AG04450 (cell line): ENCODE measurements at regions not wholly inside any gene's neighbourhood (a gene's known extent, or its start where the extent isn't known, plus 50 kb on each side); places are given as distances from the start of the nearest gene placed in this dataset.

Source experiments
- CTCF ChIA-PET: fragments of 300-600, 350-600 bp; formaldehyde crosslinking; extraction: SDS; loops from one replicate; lab custom pipeline; 2022; ENCODE audit warnings: antibody characterized with exemption, inconsistent platforms; lab: Charles Lee
- POLR2A ChIA-PET: fragments of 350-600 bp; formaldehyde crosslinking; extraction: SDS; loops from one replicate; lab custom pipeline; 2021; ENCODE audit warnings: antibody characterized with exemption, inconsistent platforms; lab: Yijun Ruan, JAX
- DNase-seq: peaks from one replicate; pipeline ENCODE4 v3.0.0-alpha.2; 2011; ENCODE audit warnings: low read depth, low spot score
- H3K27ac ChIP-seq: one replicate; pipeline ENCODE4 v1.5.1; 2012; ENCODE audit warnings: low read depth, low read length, control low read depth
- H3K27me3 ChIP-seq: one replicate; pipeline ENCODE4 v1.6.0; 2012; ENCODE audit warnings: low read length; ENCODE audit not compliant: control insufficient read depth, insufficient read depth
- H3K4me3 ChIP-seq: 2 replicates; pipeline ENCODE4 v1.5.1; 2011; ENCODE audit warnings: mild to moderate bottlenecking, low read depth, low read length, control low read depth
- H3K9me3 ChIP-seq: 2 replicates; pipeline ENCODE4 v1.5.1; 2012; ENCODE audit warnings: low read length; ENCODE audit not compliant: control insufficient read depth, insufficient read depth
- TF ChIP-seq, protein P1 (sequence below): IDR thresholded peaks from 2 replicates; pipeline ENCODE4 v1.5.1; 2011; ENCODE audit warnings: low read depth, low read length, control low read depth, inconsistent platforms

DNA sequence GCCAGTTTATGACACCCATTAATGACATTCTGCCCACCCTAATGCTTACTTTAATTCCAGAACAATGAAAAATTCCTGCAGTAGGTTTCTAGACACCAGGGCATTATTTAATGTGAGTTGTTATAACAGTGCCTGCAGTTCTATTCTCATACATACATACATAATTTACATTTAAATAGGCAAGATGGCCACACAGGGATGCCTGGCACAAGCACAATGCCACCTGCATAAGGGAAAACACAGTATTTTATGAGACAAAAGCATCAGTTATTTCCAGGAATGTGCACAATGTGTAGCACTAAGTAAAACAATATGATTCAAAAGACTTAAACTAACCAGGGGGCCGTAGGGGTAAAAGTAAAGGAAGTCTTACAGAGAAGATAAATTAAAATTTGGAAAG is 243.9 kb upstream of the SPRY2 start:
- POLR2A ChIA-PET, result no interaction called here
- H3K27me3 ChIP-seq, result no peaks in the 10 kb centered on the region
- H3K9me3 ChIP-seq, result no peaks in the 10 kb centered on the region
- no peak for DNase-seq
- CTCF ChIA-PET, result no interaction called here
- TF ChIP-seq, protein P1, sequence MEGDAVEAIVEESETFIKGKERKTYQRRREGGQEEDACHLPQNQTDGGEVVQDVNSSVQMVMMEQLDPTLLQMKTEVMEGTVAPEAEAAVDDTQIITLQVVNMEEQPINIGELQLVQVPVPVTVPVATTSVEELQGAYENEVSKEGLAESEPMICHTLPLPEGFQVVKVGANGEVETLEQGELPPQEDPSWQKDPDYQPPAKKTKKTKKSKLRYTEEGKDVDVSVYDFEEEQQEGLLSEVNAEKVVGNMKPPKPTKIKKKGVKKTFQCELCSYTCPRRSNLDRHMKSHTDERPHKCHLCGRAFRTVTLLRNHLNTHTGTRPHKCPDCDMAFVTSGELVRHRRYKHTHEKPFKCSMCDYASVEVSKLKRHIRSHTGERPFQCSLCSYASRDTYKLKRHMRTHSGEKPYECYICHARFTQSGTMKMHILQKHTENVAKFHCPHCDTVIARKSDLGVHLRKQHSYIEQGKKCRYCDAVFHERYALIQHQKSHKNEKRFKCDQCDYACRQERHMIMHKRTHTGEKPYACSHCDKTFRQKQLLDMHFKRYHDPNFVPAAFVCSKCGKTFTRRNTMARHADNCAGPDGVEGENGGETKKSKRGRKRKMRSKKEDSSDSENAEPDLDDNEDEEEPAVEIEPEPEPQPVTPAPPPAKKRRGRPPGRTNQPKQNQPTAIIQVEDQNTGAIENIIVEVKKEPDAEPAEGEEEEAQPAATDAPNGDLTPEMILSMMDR, result no peak
- H3K27ac ChIP-seq, result no peak overlapping the region
- H3K4me3 ChIP-seq, result no peak overlapping the region

DNA sequence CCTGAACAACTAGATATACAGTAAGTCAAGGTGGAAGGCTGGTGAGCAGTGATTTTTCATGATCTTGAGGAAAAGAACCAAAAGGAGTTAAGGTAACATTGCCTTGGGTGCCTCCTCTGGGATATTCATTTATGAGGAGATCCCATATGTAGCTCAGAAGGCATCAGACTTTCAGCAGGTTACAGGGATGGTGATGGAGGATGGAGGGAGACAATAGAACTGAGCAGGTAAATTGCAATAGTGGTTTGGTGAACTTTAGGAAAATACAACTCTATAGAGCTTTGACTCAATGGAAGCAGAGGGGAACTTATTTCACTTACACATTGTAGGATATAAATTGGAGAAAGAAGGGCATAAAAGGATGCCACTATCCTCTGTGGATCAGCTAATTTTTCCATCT is 243.4 kb upstream of the SPRY2 start:
- Histone ChIP-seq H3K27me3 (no peaks in the 10 kb centered on the region), H3K9me3 (no peaks in the 10 kb centered on the region), H3K27ac (no peak overlapping the region), H3K4me3 (no peak overlapping the region)
- CTCF ChIA-PET, result no interaction called here
- DNase-seq, result no peak
- POLR2A ChIA-PET, result no interaction called here
- TF ChIP-seq, protein P1, result no peak

DNA sequence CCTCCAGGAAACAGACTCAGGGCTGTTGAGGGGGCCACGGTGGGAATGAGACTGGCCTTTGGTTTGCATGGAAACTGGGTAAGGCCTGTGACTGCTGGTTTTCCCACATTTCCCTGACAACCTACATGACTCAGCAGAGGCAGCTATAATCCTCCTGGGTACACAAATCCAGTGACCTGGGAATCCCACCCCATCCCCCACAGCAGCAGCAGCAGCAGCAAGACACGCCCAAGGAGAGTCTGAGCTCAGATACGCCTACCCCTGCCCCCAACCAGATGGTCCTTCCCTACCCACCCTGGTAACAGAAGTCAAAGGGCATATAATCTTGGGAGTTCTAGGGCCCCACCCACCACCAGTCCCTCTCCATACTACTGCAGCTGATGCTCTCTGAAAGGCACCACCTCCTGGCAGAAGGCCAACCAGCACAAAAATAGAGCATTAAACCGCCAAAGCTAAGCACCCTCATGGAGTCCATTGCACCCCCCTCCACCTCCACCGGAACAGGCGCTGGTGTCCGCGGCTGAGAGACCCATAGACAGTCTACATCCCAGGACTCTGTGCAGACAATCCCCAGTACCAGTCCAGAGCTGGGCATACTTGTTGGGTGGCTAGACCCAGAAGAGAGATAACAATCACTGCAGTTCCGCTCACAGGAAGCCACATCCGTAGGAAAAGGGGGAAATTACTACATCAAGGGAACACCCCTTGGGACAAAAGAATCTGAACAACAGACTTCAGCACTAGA is 237.2 kb upstream of the SPRY2 start:
- Histone ChIP-seq H3K4me3 (no peak overlapping the region), H3K27ac (no peak overlapping the region), H3K9me3 (no peaks in the 10 kb centered on the region; the same call in 1 of the 2 replicates), H3K27me3 (no peaks in the 10 kb centered on the region)
- ChIA-PET CTCF (no interaction called here), POLR2A (no interaction called here)
- TF ChIP-seq, protein P1, result no peak
- no peak for DNase-seq

DNA sequence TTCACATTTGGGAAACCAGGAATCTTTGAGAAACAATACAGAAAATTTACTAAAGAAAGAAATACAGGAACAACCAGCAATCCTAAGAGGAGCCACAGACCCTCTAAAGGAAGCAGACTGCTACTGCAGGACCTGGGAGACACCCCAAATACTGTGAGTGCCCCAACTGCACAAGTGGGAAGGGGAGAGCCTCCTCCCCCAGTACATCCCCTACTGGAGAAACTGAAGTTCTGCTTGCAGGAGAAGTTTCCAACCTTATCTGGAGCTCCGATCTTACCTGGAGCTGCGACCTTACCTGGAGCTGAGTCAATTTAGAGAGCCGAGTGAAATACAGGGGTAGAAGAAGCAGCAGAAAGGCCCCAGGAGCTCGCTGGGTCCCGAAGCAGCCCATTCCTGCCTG is 236.4 kb upstream of the SPRY2 start:
- ChIA-PET CTCF (no interaction called here), POLR2A (no interaction called here)
- Histone ChIP-seq H3K9me3 (no peaks in the 10 kb centered on the region; the same call in 1 of the 2 replicates), H3K27me3 (no peaks in the 10 kb centered on the region), H3K4me3 (no peak overlapping the region), H3K27ac (no peak overlapping the region)
- TF ChIP-seq, protein P1, result no peak
- no peak for DNase-seq

DNA sequence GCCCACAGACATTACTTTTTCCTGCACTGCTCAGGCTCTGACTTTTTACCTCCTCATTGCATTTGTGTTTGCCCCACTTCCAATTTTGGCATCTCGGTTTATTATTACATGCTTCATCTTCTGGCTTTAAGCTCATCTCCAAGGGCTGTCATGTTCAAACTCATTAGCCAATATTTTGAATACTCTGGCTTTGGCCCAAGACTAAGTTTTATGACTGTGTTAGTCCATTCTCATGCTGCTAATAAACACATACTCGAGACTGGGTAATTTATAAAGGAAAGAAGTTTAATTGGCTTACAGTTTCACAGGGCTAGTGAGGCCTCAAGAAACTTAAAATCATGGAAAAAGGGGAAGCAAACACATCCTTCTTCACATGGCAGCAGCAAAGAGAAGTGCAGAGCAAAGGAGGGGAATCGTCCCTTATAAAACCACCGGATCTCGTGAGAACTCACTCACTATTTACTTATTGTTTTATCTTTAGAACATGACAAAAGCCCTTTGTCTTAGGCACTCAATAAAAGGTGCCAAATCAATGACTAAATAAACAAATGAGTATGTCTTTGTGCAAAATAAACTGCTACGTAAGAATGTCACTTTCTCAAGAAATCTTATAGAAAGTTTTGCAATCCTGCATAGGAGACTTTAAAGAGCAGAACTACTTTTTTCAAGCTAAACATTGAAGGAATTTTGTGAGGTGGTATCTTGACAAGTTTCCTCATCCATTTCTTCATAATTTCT is 233.4 kb upstream of the SPRY2 start:
- H3K27me3 ChIP-seq, result no peaks in the 10 kb centered on the region
- ChIA-PET CTCF (no interaction called here), POLR2A (no interaction called here)
- TF ChIP-seq, protein P1, result no peak
- H3K27ac ChIP-seq, result no peak overlapping the region
- no peak overlapping the region for H3K4me3 ChIP-seq
- no peak for DNase-seq
- no peaks in the 10 kb centered on the region; the same call in 1 of the 2 replicates for H3K9me3 ChIP-seq
